Lower lobe of right lung (tissue), 2 donors: ENCODE measurements at regions not wholly inside any gene's neighbourhood (a gene's known extent, or its start where the extent isn't known, plus 50 kb on each side); places are given as distances from the start of the nearest gene placed in this dataset.

Experiments
- ATAC-seq, 2 donors: fragments of 200-7000 bp; cut with Tn5 transposase; one replicate each; pipeline ENCODE4 v1.9.1; 2020 to 2022; ENCODE audit warnings: mild to moderate bottlenecking in 2 of 2, moderate library complexity in 2 of 2
- DNase-seq: peaks from one replicate; pipeline ENCODE4 v3.0.0-alpha.2; 2020
- H3K27ac ChIP-seq: fragments of 200-600 bp; one replicate; pipeline ENCODE4 v1.8.0; 2022
- H3K27me3 ChIP-seq: fragments of 200-600 bp; one replicate; pipeline ENCODE4 v1.8.0; 2022; ENCODE audit warnings: low read depth
- H3K36me3 ChIP-seq: fragments of 200-600 bp; one replicate; pipeline ENCODE4 v1.8.0; 2022; ENCODE audit warnings: mild to moderate bottlenecking
- H3K4me1 ChIP-seq: fragments of 200-600 bp; one replicate; pipeline ENCODE4 v1.8.0; 2022
- H3K4me3 ChIP-seq: fragments of 200-600 bp; one replicate; pipeline ENCODE4 v1.8.0; 2022; ENCODE audit warnings: mild to moderate bottlenecking
- H3K9me3 ChIP-seq: fragments of 200-600 bp; one replicate; pipeline ENCODE4 v1.8.0; 2022
- intact Hi-C: fragments of 100-400 bp; cut with DNase I; formaldehyde crosslinking; loops from one replicate; pipeline ENCODE4 v1.11.0; 2022
- TF ChIP-seq, protein P1 (sequence below): fragments of 200-600 bp; IDR thresholded peaks from one replicate; pipeline ENCODE4 v1.8.0; 2022; ENCODE audit warnings: antibody characterized with exemption, mild to moderate bottlenecking
- donor health status: DM: no; HTN: yes; CAD: no; lungs with severe emphysema.

- Histone ChIP-seq H3K9me3 (no peaks in the 10 kb centered on the region), H3K27ac (no peak overlapping the region), H3K36me3 (no peaks in the 10 kb centered on the region), H3K4me3 (no peak overlapping the region), H3K4me1 (no peaks in the 10 kb centered on the region), H3K27me3 (no peaks in the 10 kb centered on the region)
- ATAC-seq: peak; percentile 74 to 76
- TF ChIP-seq, protein P1, sequence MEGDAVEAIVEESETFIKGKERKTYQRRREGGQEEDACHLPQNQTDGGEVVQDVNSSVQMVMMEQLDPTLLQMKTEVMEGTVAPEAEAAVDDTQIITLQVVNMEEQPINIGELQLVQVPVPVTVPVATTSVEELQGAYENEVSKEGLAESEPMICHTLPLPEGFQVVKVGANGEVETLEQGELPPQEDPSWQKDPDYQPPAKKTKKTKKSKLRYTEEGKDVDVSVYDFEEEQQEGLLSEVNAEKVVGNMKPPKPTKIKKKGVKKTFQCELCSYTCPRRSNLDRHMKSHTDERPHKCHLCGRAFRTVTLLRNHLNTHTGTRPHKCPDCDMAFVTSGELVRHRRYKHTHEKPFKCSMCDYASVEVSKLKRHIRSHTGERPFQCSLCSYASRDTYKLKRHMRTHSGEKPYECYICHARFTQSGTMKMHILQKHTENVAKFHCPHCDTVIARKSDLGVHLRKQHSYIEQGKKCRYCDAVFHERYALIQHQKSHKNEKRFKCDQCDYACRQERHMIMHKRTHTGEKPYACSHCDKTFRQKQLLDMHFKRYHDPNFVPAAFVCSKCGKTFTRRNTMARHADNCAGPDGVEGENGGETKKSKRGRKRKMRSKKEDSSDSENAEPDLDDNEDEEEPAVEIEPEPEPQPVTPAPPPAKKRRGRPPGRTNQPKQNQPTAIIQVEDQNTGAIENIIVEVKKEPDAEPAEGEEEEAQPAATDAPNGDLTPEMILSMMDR: no peak
- no peak for DNase-seq
- intact Hi-C loops: no loop called here
Observed at GRCh38 chr21:30104241-30104640, 62.4 kb downstream of the CLDN17 start.

DNA sequence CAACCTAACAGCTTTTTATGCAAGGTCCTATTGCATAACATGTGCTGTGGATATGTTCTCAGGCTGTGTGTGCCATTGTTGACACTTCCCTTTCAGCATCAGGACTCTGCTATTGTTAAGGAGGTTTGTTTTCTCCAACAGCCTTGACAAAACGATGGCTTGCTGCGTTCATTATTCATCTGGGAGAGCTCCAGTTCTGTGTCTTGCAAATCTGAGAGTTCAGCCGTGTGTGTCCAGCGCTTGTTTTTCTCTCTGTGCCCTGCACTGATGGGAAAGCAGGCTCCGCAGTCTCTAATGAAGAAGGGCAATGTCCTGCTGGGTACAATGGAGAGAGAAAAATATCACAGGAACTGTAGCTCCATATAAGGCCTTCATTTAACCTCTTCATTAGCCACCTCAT is 63.7 kb downstream of the CLDN17 start:
- H3K4me3 ChIP-seq: no peak overlapping the region
- intact Hi-C loops: no loop called here
- H3K27ac ChIP-seq: no peak overlapping the region
- H3K4me1 ChIP-seq: no peaks in the 10 kb centered on the region
- no peak for ATAC-seq
- H3K27me3 ChIP-seq: no peaks in the 10 kb centered on the region
- no peaks in the 10 kb centered on the region for H3K9me3 ChIP-seq
- no peaks in the 10 kb centered on the region for H3K36me3 ChIP-seq
- DNase-seq: no peak
- TF ChIP-seq, protein P1: no peak

GRCh38 chr21:30101967-30102366 is 64.6 kb downstream of the CLDN17 start:
- no peaks in the 10 kb centered on the region for H3K9me3 ChIP-seq
- H3K4me3 ChIP-seq: no peak overlapping the region
- H3K27me3 ChIP-seq: no peaks in the 10 kb centered on the region
- no peaks in the 10 kb centered on the region for H3K4me1 ChIP-seq
- ATAC-seq: no peak
- TF ChIP-seq, protein P1: no peak
- no peaks in the 10 kb centered on the region for H3K36me3 ChIP-seq
- intact Hi-C loops: no loop called here
- no peak for DNase-seq
- no peak overlapping the region for H3K27ac ChIP-seq

DNA sequence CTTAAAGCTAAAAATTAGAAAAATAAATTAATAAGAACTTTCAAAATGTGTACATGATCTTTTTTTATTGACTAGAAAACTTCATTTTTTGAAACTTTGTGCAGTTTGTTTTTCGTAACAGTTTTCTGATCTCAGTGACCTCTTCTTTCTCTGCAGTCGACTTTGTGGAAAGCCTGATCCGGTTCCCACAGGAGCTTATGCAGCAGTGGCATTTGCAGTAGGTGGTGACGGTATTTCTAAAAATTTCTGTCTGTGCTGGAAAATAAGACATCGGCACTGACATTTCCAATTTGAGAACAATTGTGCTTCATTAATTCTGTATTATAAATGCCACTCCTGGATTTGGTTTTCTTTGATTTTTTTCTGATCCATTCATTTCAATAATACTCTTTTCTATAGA is 68.8 kb downstream of the CLDN17 start:
- TF ChIP-seq, protein P1: no peak
- no peaks in the 10 kb centered on the region for H3K9me3 ChIP-seq
- H3K27me3 ChIP-seq: no peaks in the 10 kb centered on the region
- no peak overlapping the region for H3K27ac ChIP-seq
- no peaks in the 10 kb centered on the region for H3K36me3 ChIP-seq
- H3K4me1 ChIP-seq: no peaks in the 10 kb centered on the region
- DNase-seq (no peak), ATAC-seq (no peak)
- H3K4me3 ChIP-seq: no peak overlapping the region
- intact Hi-C loops: no loop called here

GRCh38 chr21:30083225-30083945 is 83.2 kb downstream of the CLDN17 start:
- Histone ChIP-seq H3K9me3 (no peaks in the 10 kb centered on the region), H3K27ac (no peak overlapping the region), H3K4me1 (no peaks in the 10 kb centered on the region), H3K27me3 (no peaks in the 10 kb centered on the region), H3K36me3 (no peaks in the 10 kb centered on the region), H3K4me3 (no peak overlapping the region)
- no peak for DNase-seq
- intact Hi-C loops: no loop called here
- ATAC-seq: no peak
- TF ChIP-seq, protein P1: no peak
